GM21786 (cell line): ENCODE measurements at regions not wholly inside any gene's neighbourhood (a gene's known extent, or its start where the extent isn't known, plus 50 kb on each side); places are given as distances from the start of the nearest gene placed in this dataset.
A peak's percentile ranks its signal among the peaks of the same experiment; 100 is the strongest.
"Not testable (repeated sequence)": the region's sequence is repeated elsewhere in the genome, so short reads cannot be mapped to it uniquely, and the experiment has no call there.

Experiments
- ATAC-seq: cut with Tn5 transposase; IDR thresholded peaks from one replicate; pipeline ENCODE4 v1.9.1; 2021; ENCODE audit not compliant: unreplicated experiment

DNA sequence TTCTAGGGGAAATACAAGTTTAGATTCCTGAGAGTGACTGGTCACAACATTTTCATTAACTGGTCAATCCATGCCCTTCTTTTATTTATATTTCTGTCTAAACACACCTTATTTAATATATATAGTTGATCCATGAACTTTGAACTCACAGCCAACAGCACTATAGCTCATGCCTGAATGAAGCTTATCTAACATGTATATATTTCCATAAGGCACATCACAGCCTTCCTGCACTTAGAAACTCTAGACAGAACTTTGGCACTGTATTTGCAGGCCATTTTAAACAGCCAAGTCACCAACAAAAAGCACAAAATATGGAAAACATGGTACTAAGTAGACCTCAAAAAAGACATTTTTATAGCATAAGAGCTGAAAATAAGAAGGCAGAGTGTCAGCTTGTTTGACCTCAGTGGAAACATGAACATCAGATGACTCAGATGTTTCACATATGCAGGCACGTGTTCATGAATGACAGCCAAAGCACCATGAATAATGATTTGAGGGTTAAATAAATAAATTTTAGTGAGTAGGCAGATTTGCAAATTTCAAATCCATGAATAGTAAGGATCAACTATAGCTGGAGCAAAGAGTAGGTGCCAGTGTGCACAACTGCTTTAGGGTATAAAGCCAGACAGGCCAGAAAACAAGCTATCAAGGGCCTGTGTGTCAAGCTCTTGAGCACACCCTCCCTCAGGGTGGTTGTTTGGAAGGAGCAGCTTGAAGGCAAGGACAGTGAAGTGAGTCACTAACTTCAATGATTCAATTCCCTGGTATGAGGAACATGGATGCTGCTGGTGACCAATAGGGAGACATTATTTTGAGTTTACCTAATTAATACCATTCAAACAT is 88.9 kb upstream of the NT5E start:
- ATAC-seq, result no peak

DNA sequence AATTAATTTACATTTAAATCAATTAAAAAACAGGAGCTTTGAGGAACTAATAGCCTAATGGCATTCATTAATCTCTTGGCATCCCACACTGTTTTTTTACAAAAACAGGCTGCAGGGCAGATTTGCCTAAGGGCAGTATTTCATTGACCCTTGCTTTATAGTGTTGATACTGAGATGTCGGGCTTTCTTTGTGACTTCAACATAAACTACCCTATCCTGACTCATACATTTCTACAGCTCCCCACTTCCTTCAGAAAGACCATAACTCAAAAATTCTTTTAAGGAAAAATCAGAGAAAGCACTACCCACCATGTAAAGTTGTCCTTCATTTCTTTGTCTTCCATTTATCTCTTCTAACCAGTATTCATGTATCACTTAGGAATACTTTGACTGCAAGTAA is 92.2 kb upstream of the NT5E start:
- ATAC-seq, result no peak

DNA sequence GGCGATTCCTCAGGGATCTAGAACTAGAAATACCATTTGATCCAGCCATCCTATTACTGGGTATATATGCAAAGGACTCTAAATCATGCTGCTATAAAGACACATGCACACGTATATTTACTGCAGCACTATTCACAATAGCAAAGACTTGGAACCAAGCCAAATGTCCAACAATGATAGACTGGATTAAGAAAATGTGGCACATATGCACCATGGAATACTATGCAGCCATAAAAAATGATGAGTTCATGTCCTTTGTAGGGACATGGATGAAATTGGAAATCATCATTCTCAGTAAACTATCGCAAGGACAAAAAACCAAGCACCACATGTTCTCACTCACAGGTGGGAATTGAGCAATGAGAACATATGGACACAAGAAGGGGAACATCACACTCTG is 93.1 kb upstream of the NT5E start:
- not testable (repeated sequence) for ATAC-seq

DNA sequence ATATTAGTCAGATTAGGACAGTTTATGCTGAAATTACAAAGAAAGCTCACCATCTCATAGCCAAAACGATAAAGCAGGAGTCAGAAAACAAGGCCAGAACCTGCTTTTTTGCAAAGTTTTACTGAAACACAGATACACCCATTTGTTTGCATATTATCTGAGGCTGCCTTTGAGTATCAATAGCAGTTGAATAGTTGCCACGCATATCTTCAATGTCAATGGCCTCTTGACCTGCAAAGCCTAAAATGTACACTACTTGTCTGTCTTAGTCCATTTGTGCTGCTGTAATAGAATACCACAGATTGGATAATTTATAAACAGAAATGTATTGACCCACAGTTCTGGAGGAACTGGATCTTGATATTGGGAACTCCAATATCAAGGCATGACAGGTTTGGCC is 94.1 kb upstream of the NT5E start:
- ATAC-seq, result no peak

DNA sequence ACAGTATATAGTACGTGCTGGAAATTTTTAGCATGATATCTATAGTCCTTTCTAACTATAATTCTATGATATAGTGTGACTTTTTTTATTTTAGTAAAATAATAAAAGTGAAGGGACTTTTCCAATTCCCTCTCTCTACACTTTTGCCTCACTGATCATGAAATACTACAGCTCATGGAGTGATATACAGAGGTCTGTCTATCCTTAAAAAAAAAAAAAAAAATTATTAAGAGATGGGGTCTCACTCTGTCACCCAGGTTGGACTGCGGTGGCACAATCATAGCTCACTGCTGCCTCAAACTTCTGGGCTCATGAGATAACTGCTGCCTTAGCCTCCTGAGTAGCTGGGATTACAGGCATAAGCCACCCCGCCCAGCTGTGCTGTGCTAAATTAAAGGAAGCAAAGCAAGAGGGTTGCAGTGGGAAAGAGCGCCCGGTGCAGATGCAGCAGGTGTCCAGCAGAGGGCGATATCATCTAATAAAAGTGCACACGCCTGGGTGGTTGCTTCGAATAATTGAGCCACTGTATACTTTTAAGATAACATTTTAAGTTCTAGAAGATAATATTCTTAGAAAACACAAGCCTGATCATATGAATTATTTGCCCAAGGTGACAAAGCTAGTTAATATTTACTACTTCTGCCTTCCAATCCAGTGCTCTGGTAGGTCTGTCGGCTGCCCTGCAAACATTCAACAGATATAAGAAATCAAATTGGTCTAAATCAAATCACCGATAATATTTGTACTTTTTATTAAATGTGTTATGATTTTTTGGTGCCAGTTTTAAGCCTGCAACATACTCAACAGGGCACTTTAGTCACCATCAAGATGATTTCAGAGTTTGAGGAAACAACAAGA is 94.9 kb upstream of the NT5E start:
- ATAC-seq, result peak; percentile 85

DNA sequence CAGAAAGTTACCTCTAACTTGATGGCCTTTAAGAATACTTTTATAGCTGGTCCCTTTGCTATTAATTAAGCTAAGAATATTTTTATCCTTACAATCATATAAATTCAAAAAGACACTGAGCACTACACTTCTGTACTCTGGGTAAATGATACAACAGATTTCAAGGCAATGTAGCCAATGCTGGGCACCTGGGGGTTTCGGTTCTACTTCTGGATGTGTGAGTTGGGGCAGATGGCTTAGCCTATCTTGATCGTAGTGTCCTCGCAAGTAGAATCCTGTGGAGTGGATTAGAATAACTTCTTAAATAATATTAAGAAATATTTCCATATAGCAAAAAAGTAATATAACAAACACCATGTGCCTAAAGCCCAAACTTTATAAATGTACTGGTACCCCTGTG is 96.9 kb upstream of the NT5E start:
- ATAC-seq, result no peak

DNA sequence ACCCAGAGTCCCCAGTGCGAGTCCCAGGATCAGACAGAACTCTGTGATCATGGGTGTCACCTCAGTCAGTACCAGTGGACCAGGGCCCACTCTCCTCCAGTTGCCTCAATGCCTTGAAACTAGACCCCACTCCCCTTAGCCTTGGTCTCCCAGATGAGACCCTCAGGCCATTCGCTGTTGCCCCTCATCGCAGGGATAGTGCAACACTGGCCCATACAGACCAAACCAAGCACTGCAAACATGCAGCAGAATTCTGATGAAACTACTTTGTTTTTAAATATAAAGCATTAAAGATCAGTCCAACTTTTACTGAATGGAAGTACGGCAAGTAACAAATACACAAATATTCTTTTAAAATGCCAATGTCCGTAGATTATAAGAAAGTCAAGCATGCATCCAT is 101.2 kb upstream of the NT5E start:
- no peak for ATAC-seq

DNA sequence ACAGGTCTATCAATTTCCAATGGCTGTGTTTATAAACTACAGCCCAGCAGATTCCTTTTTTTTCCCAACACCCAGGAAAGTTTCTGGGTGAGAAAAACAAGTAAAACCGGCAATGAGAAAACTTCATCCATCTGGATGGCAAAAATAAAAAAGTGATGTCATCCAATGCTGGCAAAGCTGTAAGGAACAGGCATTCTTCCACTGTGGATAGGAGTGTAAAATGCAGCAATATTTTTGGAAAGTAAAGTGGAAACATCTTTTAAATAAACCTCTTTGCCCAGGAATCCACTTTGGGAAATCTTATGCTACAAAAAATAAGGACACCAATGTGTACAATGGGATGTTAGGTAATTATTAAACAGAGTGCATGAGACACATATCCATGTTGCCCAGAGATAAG is 102.1 kb upstream of the NT5E start:
- ATAC-seq, result no peak

DNA sequence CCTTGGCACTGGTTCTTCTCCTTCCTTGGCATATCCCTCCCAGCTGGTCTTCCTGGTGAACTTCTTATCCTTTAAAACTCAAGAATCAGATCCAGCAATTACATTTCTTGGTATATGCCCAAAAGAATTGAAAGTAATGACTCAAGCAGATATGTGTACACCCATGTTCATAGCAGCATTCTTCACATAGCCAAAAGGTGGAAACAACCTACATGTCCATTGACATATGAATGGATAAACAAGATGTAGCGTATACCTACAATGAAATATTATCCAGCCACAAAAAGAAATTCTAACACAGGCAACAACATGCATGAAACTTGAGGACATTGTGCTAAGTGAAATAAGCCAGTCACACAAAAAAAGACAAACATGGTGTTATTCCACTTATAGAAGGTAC is 103.7 kb upstream of the NT5E start:
- no peak for ATAC-seq

DNA sequence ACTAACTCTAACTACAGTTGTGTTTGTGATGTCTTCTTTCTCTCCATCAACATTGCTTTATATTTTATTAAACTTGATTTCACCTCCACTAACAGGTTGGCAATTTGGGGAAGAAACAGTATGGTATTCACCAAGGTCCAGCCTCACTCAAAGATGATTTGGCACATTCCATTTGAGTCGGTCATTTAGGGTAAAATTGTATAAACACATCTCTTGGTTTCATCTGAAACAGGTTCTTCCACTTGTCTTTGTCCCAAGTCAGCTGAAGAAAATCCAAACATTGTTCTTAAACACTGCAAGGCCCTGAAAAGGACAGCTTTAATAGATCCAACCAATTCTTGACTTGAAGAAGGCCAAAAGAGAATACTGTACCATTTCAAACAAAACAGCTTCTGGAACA is 104.9 kb upstream of the NT5E start:
- no peak for ATAC-seq

DNA sequence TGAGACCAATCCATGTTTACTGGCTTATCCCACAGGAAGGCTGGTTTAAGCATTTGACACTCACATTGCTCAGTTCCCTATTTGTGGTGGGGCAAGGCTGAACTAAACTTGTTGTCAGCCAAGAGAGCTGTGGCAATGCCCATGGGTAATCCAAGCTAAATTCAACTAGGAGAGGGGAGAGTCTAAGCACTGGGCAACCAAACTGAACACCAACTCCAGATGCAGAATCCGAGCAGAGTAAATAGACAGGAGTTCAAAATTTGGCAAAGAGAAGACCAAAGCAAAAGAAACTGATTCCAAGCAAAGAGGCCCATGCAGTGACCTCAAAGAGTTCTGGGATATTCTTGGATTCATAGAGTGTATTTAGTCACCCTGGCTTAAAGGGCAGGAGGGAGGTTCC is 106.5 kb upstream of the NT5E start:
- ATAC-seq, result no peak

DNA sequence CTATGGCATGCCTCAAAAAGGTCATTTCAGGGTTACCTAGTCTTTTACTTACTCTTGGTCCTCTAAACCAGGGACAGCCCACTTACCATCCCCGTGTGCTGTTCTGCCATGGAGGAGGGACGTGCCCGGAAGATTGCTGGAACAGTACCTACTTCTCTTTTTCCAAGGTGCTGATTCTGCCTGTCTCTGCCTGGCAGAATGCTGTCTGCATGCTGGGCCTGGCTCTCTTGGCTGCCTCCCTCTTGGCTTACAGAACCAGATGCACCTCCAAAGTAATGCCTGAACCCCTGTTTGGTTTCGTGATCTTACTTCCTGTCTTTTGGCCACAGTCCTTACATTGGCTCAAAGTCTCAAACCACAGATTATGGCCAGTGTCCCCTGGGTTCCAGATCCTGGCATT is 120.7 kb upstream of the NT5E start:
- ATAC-seq, result no peak

DNA sequence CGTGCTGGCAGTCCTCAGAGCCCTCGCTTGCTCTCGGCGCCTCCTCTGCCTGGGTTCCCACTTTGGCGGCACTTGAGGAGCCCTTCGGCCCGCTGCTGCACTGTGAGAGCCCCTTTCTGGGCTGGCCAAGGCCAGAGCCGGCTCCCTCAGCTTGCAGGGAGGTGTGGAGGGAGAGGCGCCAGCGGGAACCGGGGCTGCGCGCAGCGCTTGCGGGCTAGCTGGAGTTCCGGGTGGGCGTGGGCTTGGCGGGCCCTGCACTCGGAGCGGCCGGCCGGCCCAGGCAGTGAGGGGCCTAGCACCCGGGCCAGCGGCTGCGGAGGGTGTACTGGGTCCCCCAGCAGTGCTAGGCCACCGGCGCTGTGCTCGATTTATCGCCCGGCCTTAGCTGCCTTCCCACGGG is 124.1 kb upstream of the NT5E start:
- ATAC-seq, result not testable (repeated sequence)

DNA sequence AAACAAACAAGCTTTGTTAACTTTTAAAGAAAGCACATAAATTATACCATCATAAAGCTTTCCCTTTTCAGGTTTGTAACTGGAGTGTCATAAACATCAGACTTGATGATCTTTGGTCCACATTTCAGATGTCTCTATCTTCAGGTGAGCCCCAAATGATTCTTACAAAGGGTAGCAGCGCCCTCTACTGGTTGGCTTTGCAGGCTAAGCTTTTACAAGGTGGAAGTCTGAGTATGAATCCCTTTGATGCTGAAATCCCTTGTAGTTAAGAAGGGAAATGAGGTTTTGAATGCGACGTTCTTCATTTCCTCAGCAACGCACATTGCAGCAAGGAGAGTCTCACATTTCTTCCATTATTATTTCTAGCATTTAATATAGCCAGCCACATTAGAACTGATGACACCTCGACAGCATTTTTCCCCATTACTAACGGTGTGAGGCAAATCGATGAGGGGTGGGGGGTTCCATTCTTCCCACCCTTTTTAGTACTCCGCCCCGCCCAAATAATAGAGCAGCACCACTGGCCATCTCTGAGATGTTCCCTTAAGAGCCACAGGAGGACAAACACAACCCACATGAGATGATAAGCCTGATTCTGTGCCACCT is 126.3 kb upstream of the NT5E start:
- ATAC-seq, result peak; percentile 91

DNA sequence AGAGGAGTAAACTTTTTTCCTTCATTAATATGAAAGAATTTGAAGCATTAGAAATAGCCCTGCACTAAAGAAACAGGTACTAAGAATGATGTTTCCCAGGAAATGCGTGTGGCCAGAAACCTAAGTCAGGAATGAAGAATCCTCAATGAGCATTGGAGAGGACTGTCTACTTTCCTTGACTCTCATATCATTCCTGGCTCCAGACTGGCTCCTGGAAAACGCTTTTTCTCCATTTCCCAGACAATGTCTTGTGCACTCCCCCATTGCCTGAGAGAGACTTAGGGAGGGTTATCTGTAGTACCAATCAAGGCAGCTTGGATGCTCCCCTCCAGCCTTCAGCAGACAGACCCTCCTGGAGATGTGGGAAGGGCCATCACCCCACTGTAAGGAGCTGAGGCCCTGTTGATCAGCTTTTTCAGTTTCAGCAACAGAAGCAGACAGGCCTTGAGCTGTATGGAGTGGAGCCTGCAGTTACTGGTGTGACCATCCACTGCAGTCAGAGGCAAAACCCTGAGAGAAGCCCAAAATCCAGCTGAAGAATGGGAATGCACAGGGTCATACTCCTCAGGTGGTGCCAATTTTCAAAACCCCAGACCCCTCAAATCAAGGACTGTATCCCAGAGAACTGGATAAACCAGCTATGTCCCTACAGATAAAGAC is 127.3 kb upstream of the NT5E start:
- no peak for ATAC-seq

DNA sequence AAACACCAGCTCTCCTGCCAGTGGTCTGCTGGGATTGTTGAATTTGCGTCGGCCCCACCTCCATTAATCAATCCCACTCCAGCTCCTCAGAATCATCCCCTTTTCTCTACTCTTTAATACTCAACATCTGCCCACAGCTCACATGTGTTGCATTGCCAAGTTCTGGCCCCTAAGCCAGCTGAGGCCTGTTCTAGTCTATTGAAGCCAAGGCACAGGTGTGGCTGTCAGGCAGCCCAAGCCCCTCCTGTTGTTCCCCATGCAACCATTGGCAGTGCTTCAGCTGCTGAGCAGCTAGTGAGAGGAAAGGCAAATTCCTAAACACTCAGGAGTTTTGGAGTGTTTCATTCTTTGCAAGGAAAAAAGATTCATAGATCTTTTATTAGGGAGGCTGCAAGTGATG is 128.0 kb upstream of the NT5E start:
- no peak for ATAC-seq

DNA sequence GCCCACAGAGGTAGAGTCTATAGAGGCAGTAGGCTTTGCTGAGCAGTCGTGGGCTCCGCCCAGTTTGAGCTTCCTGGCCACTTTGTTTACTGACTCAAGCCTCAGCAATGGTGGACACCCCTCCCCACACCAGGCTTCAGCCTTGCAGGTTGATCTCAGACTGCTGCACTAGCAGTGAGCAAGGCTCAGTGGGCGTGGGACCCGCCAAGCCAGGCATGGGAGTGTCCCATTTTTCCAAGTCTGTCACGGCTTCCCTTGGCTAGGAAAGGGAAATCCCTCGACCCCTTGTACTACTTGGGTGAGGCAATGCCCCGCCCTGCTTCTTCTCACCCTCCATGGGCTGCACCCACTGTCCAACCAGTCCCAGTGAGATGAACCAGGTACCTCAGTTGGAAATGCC is 135.3 kb upstream of the NT5E start:
- no peak for ATAC-seq

DNA sequence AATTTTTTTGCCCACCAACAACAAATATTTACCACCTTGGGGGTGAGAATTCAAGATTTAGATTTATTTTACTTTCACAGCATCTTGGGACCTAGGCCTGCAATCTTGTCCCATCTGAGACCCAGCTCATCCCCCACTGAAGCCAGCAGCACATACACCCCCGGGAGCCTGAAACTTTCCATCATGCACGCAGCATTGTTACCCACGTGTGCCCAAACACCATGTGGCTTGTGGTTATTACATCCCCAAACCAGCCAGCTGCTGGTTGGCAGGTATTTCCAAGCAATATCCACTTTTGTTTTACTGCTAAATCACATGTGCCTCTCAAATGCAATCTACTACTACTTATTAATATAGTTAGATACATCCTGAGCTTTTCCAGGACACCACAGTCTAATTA is 149.3 kb upstream of the NT5E start:
- no peak for ATAC-seq

DNA sequence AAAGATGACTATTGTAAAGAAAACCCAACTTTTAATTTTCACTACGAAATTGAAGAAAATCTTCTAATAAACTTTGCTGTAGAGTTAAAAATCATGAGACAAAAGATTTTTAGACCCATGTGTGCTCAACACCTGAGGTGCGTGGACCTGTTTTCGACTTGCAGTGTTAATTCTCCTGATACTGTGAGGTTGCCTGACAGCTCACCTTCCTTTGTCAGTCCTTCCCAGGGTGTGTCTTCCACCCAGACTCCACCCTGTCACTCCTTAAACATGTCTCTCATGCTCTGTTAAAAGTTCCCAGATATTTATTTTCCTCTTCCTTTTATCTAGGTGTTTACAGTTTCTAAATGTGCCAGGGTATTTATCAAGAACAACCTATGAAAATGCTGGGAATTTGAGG is 151.3 kb upstream of the NT5E start:
- ATAC-seq, result no peak

DNA sequence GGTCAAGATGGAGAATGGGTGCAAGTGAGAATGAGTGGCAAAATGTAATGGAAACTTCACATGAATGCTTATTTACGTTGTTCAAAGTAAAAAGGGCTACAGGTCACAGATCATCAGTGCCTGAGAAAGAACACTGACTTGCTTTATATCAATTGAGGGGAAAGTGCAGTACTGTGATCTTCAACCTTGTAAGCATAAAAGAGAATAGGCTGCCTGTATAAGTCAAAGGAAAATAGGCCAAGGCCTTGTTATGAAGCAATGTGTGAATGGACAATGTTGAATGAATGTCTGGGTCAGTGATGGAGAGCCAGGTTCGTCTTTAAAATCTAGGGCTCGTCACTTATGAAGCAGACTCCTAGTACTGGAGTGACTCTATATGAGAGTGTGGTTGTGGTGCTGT is 158.6 kb upstream of the NT5E start:
- no peak for ATAC-seq

DNA sequence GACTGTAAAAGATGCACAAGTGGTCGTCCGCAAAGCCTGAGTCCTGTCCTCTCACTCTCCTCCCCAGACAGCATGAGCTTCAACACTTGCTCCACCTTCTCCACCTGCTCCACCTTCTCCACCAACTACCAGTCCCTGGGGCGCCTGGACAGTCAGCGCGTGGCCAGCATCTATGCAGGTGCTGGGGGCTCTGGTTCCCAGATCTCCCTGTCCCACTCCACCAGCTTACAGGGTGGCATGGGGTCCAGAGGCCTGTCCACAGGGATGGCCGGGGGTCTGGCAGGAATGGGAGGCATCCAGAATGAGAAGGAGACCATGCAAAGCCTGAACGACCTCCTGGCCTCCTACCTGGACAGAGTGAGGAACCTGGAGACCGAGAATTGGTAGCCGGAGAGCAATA is 162.2 kb upstream of the NT5E start:
- ATAC-seq, result no peak
